ENCODE measurements at regions not wholly inside any gene's neighbourhood (a gene's known extent, or its start where the extent isn't known, plus 50 kb on each side); places are given as distances from the start of the nearest gene placed in this dataset.

GRCh38 chr4:1532549-1533395 is 126.5 kb upstream of the NKX1-1 start:
- Histone ChIP-seq H3K4me1 (ENCODE audit: low read depth) (no peaks in the 10 kb centered on the region), H3K9me3 (no peaks in the 10 kb centered on the region), H3K36me3 (ENCODE audit: low read depth) (no peaks in the 10 kb centered on the region), H3K4me3 (no peak overlapping the region)
- intact Hi-C loops (cut with DNase I, micrococcal nuclease): no loop called here
- ATAC-seq: no peak
- peak in 2 of 3 donors; percentile 16 to 47 for DNase-seq
- TF ChIP-seq CTCF (IDR thresholded peaks at IDR 0.05): no peak

- Histone ChIP-seq H3K36me3 (ENCODE audit: low read depth) (no peaks in the 10 kb centered on the region), H3K4me3 (no peak overlapping the region), H3K9me3 (no peaks in the 10 kb centered on the region), H3K4me1 (ENCODE audit: low read depth) (no peaks in the 10 kb centered on the region)
- ATAC-seq: no peak
- peak in 2 of 3 donors; percentile 16 to 36 for DNase-seq
- no peak for TF ChIP-seq CTCF (IDR thresholded peaks at IDR 0.05)
- intact Hi-C loops (cut with DNase I, micrococcal nuclease): no loop called here
These were observed 125.7 kb upstream of the NKX1-1 start for GRCh38 chr4:1531683-1532548.

- H3K36me3 ChIP-seq (ENCODE audit: low read depth): no peaks in the 10 kb centered on the region
- TF ChIP-seq CTCF (IDR thresholded peaks at IDR 0.05): no peak
- H3K4me3 ChIP-seq: no peak overlapping the region
- no peaks in the 10 kb centered on the region for H3K4me1 ChIP-seq (ENCODE audit: low read depth)
- ATAC-seq (no peak), DNase-seq (peak in 1 of 3 donors; percentile 21)
- intact Hi-C loops (cut with DNase I, micrococcal nuclease): no loop called here
- no peaks in the 10 kb centered on the region for H3K9me3 ChIP-seq
These were observed 124.1 kb upstream of the NKX1-1 start for GRCh38 chr4:1530356-1530755.

GRCh38 chr4:1524761-1525160 is 118.5 kb upstream of the NKX1-1 start:
- TF ChIP-seq CTCF (IDR thresholded peaks at IDR 0.05): no peak
- DNase-seq (no peak), ATAC-seq (no peak)
- H3K4me1 ChIP-seq (ENCODE audit: low read depth): peaks cover 2% of the 10 kb centered on the region
- no peaks in the 10 kb centered on the region for H3K9me3 ChIP-seq
- no peak overlapping the region for H3K4me3 ChIP-seq
- intact Hi-C loops (cut with DNase I, micrococcal nuclease): no loop called here
- no peaks in the 10 kb centered on the region for H3K36me3 ChIP-seq (ENCODE audit: low read depth)

GRCh38 chr4:1523907-1524636 is 117.8 kb upstream of the NKX1-1 start:
- TF ChIP-seq CTCF (IDR thresholded peaks at IDR 0.05): no peak
- ATAC-seq (no peak), DNase-seq (peak in 2 of 3 donors; percentile 13 to 25)
- Histone ChIP-seq H3K4me1 (ENCODE audit: low read depth) (peaks cover 2% of the 10 kb centered on the region), H3K9me3 (no peaks in the 10 kb centered on the region), H3K4me3 (no peak overlapping the region), H3K36me3 (ENCODE audit: low read depth) (no peaks in the 10 kb centered on the region)
- intact Hi-C loops (cut with DNase I, micrococcal nuclease): no loop called here
